Stimulated activated CD8-positive, alpha-beta memory T cell treated with anti-CD3 and anti-CD28 coated beads, Interleukin-12 subunit alpha, Interleukin-12 subunit beta, amount 100 ng/mL, for 24 hours (primary cell): ENCODE measurements at regions not wholly inside any gene's neighbourhood (a gene's known extent, or its start where the extent isn't known, plus 50 kb on each side); places are given as distances from the start of the nearest gene placed in this dataset.

Source experiments
- DNase-seq: peaks from one replicate; pipeline ENCODE4 v3.0.0-alpha.2; 2020; ENCODE audit errors: extremely low read depth

GRCh38 chr1:29380532-29380931 lies 144.2 kb downstream of the PTPRU start:
- no peak for DNase-seq

DNA sequence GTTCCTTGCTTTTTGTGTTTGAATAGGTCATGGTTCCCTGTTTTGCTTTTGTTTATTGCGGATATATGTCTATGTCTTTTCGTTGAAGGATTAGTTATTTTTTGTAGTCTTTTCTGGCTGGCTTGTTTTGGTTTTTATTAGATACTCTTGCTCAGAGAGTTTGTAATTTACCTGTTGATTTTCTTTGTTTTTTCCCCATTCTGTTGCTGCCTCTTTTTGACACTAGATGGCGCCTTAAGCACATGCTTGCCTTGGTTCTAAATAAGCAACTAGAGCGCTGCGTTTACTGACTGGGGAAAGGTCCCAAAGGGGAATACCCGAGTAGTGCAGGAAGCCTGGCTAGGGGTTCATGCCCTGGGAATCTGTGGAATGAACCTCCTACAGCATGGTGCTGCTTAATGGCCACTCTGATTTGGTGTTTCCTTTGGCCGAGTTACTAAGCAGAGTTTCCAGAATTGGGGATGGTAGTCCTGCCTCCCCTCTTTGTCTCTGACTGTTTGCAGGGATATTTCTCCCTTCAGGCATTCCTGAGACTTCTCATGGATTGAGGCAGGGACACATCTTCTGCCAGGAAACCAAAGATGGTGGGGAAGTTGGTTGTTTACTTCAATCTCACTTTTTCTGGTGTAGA lies 143.2 kb downstream of the PTPRU start:
- DNase-seq, result no peak
